HG03457 (cell line): ENCODE measurements at regions not wholly inside any gene's neighbourhood (a gene's known extent, or its start where the extent isn't known, plus 50 kb on each side); places are given as distances from the start of the nearest gene placed in this dataset.
"Not testable (repeated sequence)": the region's sequence is repeated elsewhere in the genome, so short reads cannot be mapped to it uniquely, and the experiment has no call there.

Source experiments
- ATAC-seq: cut with Tn5 transposase; IDR thresholded peaks from one replicate; pipeline ENCODE4 v1.9.1; 2021; ENCODE audit warnings: moderate number of reproducible peaks; ENCODE audit not compliant: unreplicated experiment

DNA sequence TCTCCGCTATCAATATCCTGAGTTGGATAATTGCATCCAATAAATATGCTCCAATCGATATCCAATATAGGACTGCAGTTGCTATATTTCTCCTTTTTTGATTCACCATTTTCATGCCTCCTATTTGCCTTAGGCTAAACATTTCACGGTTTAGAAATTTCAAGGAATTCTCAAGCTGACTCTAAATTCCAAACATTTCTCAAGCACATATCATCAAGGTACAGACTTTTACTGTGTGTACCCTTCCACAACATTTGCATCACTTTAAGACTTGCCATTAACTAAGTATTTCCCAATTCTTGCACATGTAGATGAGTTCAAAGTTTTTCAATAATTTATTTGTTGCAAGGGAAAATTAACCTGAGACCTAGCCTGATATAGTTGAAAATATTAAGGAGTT, 795.2 kb upstream of the TMPRSS15 start:
- ATAC-seq, result no peak

DNA sequence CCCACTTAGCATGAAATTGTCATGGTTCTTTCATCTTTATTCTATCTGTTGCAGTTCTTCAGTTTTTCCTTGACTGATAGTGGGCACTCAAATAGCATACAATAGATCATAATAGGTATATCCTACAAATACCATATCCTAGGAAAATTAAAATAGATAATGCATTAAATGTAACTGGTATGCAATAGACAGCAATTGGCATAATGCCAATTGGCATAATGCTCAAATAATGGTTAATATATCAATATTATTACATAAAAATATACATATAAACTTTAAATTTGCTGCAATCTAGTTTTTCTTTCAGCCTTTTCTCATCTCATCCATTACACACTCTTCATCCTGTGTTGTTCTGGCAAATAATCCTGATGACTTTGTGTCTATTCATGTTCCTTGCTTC, 814.6 kb upstream of the TMPRSS15 start:
- ATAC-seq, result no peak

DNA sequence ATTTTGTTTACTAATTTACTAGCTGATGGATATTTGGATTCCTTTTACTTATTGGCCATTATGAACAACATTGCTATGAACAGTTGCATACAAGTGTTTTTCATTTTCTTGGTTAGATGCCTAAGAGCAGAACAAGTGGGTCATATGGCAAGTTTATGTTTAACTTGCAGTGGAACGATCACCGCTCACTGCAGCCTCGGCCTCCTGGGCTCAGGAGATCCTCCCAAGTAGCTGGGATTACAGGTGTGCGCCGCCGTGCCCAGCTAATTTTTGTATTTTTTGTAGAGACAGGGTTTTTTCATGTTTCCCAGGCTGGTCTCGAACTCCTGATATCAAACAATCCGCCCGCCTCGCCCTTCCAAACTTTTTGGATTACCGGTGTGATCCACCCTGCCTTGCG, 820.5 kb upstream of the TMPRSS15 start:
- no peak for ATAC-seq

DNA sequence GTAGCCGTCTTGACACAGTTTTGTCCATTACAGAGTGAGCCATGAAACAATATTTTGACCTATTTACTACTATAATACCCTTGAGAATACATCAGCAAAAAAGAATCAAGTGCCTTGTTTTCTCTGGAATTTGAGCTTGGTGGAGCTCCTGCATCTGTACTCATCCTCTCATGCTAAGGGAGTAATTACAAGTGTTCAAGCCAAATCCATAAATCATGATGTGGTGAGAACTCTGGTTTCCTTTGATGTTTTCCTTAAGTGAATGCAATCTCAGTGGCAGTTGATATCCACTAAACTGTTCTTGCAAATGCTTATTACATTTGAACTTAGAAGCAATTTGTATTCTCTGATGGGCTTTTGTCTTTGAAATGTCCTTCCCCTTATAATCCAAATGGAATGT, 824.6 kb upstream of the TMPRSS15 start:
- no peak for ATAC-seq

DNA sequence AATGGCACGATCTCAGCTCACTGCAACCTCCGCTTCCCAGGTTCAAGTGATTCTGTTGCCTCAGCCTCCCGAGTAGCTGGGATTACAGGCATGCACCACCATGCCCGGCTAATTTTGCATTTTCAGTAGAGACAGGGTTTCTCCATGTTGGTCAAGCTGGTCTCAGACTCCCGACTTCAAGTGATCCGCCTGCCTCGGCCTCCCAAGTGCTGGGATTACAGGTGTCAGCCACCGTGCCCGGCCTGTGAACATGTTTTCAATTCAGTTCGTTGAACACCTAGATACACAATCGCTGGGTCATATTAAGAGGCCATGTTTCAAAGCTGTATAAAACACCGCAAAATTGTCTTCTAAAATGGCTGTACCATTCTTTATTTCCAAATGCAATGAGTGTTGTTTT, 830.3 kb upstream of the TMPRSS15 start:
- not testable (repeated sequence) for ATAC-seq

DNA sequence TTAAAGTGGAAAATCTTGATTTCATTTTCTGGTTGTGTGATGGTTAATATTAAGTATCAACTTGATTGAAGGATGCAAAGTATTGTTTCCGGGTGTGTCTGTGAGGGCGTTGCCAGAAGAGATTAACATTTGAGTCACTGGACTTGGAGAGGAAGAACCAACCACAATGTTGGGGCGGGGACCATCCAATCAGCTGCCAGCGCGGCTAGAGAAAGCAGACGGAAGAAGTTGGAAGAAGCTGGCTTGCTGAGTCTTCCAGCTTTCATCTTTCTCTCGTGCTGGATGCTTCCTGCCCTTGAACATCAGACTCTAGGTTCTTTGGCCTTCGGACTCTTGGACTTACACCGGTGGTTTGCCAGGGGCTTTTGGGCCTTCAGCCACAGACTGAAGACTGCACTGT, 832.6 kb upstream of the TMPRSS15 start:
- ATAC-seq, result no peak

DNA sequence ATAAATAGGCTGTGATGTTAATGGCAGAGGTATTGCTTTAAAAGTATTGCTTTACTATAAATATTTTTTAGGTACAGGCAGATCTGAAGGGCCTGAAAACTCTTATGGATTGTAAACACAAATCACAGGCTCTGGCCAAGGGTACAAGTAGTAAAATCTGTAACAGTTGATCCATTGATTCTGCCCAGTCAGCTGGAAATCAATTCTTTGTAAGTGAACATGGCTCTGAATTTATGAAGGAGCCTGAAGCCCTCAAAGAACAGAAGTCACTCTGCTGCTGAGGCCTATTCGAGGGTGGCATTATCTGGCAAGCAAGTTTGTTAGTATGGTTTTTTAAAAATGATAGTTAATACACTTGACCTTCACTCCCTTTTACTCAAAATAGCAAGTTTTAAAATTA, 834.0 kb upstream of the TMPRSS15 start:
- ATAC-seq, result no peak

DNA sequence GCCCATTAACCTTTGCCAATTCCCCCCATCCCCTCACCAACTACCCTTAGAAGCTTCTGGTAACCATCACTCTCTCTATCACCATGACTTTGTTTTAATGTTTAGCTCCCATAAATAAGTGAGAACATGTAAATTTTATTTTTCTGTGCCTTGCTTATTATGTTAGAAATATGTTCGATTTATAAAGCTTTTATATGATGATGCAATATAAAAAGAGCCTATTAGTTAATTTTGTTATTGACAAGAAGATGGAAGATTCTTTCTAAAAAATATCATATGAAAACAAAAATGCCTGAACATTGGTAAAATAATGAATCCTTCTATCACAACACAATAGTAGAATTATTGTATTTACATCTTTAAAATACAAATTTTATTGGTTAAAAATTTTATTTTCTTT, 836.1 kb upstream of the TMPRSS15 start:
- no peak for ATAC-seq

DNA sequence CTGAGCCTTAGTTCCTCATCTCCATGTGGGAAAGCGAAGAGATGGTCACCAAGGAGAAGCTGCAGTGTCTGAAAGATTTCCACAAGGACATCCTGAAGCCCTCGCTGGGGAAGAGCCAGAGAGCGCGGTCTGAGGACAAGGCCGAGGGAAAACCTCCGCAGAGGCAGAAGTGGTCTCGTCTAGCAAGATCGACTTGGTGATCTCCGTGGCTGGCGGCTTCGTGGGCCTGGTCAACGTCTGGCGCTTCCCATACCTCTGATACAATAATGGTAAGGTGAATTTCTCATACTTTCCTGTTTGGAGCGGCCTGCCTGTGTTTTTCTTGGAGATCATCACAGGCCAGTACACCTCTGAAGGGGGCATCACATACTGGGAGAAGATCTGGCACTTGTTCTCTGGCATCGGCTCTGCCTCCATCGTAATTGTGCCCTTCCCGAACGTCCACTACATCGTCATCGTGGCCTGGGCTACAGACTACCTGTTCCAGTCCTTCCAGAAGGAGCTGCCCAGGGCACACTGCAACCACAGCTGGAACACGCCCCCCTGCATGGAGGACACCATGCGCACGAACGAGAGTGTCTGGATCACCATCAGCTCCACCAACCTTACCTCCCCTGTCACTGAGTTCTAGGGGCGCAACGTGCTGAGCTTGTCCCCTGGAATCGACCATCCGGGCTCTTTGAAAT, 841.1 kb upstream of the TMPRSS15 start:
- ATAC-seq, result no peak

DNA sequence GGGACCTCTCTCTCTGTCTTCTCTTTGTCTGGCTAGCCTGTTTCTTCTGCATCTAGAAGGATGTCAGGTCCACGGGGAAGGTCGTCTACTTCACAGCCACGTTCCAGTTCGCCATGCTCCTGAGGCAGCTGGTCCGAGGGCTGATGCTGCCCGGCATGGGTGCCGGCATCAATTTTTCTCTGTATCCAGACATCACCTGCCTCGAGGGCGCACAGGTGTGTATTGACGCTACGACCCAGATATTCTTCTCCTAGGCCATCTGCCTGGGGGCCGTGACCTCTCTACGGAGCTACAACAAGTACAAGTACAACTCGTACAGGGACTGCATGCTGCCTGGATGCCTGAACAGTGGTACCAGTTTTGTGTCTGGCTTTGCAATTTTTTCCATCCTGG, 841.6 kb upstream of the TMPRSS15 start:
- ATAC-seq, result no peak

DNA sequence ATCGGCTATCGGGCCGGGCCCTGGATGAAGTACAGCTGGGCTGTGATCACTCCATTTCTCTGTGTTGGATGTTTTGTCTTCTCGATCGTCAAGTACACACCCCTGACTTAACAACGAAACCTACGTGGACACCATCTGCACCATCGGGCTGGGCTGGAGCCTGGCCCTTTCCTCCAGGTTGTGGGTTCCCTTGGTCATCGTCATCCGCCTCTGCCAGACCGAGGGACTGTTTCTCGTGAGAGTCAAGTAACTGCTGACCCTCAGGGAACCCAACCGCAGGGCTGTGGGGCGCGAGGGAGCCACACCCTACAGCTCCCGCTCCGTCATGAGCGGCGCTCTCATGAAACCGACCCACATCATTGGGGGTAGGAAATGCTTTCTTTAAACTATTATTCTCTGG, 842.4 kb upstream of the TMPRSS15 start:
- no peak for ATAC-seq

DNA sequence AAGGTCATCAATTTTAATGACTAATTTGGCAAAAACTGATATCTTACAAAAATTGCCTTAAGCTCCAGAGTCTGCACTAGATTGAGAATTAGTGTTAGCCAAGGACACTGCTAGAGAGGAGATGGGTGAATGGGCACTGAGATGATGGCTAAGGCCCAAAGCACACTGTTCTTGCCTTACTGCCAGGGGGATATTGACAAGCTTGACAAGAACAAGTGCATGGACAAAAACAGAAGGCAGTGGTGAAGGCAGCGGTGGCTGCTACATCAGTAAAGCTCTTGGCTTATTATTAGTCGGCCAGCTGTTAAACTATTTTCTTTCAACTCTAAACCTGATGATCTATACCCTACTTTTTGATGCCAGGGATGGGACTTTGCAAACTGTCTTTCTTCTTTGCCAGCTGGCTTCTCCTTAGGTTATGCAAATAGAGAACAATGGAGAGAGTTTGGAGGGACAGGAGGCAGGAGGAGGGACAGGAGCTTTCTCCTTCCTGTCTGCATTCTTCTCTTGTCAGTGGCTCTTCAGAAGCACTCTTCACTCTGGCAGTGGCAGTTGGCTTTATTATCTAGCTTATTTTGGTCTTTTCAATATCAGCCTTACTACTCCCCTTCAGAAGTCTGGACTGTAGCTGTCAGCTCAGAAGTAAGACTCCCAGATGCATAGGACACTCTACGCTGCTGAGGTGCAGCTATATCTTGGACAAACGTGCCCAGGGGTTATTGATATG, 853.5 kb upstream of the TMPRSS15 start:
- no peak for ATAC-seq

DNA sequence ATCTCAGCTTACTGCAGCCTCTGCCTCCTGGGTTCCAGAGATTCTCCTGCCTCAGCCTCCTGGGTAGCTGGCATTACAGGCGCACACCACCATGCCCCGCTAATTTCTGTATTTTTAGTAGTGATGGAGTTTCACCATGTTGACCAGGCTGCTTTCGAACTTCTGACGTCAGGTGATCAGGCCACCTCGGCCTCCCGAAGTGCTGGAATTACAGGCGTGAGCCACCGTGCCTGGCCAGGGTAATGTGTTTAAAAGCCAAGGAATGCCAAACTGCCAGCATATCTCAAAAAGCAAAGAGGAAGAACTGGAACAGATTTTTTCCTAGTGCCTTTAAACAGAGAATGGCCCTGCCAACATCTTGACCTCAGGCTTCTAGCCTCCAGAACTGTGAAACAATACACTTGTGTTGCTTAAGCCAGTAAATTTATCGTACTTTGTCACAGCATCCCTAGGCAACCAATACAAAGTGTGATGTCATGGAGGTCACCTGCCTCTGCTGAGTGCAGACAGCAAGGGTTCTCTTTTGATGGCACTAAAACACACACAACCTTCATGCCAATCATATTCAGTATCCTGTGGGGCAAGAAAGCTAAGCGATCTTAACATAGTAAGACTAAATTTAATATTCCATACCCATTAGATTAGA, 858.3 kb upstream of the TMPRSS15 start:
- ATAC-seq, result no peak

DNA sequence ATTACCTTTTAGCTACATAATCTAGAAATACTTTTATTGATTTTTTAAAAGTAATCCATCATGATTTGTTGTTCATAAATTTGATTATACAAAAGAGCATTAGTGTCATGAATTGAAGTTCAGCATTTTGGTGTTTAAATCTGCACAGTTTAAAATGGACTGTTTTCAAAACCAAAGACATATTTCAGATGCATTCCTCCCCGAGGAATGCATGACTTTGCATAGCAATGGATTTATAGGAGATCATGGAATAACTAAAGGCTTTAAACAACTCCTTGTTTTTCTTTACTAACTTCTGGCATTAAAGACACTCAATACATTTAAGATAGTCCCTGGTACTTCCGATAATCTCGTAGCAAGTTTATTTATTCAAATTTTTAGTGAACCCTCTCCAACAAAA, 863.1 kb upstream of the TMPRSS15 start:
- no peak for ATAC-seq

DNA sequence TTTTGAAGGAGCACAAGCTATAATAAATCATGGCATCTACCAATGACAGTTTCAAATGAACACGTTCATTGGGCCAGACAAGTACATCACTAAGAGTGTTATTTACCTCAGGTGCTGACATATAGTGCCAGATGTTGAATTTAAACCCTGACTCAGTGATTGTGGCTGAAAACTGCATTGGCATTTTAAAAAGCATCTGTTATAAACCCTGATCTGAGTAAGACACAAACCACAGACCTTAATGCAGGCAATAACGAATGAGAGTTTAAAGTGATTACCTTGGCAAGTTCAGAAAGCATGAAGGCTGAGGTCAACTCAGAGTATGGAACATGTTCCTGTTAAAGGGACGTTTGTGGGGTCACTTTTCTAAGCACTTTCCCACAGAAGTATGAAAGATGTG, 865.1 kb upstream of the TMPRSS15 start:
- no peak for ATAC-seq

DNA sequence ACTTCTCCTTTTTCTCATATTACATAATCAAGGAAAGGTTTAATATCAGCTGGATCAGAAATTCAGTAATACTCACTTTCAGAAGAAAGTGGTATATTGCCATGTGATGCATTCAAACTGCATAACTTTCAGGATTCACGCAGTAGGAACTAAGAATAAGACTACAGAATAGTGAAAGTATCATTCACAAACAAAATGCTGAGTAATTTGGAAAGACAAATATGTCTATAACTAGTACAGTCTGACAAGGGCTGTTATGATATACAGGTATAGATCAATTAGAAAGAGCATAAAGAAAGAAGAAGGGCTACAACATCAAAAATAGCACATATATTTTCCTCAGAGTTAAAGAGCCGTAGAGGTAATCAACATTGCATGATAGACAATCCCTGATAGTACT, 871.5 kb upstream of the TMPRSS15 start:
- ATAC-seq, result no peak

DNA sequence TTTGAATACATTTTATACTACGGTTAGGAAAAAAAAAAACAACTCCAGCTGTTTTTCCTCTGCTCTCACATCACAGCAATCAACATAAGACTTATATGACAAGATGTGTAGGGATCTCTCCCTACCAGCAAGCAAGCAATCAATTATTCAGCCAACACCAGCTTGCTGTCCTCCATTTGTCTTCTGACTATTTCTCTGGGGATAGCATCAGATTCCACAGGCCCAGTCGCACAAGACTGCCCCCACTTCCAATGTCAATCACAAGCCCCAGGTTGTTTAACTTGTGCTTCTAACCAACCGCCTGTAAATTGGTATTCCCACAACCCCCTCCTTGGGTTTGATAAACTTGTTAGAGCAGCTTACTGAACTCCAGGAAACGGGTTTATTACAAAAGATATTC, 873.1 kb upstream of the TMPRSS15 start:
- ATAC-seq, result no peak

DNA sequence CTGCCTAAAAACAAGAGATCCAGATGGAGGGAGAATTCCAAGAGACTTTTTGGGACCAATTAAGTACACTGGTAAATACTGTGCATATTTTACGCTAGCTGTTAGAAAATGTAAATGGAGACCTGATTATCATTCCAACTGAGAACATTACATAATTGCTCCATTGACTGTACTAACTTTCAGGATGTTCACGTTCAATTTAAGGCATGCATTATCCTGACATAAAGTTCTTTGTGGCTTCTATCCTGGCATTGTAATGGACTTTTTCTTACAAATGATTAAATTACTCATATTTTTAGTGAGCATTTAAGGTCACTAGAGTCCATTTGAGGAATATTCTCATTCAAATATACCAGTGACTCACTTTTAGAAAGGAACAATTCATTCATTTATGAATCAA, 883.3 kb upstream of the TMPRSS15 start:
- no peak for ATAC-seq

DNA sequence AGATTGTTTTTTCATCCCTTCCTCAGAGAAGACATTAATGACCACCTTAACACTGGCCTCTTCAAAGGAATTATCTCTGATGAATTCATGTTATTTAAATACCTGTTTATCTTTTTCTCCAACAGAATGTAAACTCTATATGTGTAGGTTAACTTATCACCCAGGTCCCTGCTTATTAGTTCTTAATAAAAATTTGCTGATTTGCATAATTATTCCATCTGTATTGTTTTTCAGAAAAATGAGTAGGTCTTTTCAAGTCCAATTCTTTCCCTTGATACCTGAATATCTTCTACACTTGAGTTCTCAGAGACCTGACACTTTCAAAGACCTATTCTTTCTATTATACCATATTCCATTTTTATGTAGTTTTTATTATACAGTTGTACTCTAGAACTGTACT, 886.7 kb upstream of the TMPRSS15 start:
- no peak for ATAC-seq

DNA sequence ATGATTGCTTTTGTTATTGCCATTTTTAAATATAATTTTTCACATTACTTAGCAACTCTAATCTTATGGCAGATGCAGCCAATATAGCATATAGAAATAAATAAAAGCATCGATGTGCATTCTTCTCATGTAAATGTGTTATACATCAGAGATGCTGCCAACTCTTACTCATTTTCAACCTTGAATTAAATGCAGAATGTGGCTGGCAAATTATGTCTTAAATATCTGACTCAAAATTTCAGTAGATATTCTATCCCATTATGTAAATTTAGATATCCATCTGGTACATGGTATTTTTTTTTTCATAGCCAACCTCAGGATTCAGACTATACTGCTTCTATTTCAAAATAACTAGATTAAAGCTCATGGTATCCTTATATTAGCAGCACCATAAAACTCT, 916.7 kb upstream of the TMPRSS15 start:
- no peak for ATAC-seq

DNA sequence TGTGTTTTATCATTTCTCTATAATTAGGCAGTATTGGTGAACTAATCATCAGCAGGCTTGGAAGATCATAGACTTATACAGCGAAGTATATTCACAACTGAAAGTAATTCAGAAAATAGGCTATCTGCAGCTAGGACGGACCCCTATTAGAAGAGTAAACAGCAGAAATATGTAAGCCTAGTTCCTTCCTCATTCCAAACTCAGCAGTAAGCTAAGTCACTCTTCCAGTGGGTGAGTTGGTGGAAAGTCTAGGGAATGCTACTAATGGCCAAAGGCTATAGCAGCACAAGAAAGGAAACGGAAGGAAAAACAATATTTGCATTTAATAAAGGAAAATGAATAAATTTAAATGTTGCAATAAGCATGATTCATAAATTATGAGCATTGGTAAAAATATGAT, 918.1 kb upstream of the TMPRSS15 start:
- ATAC-seq, result no peak

DNA sequence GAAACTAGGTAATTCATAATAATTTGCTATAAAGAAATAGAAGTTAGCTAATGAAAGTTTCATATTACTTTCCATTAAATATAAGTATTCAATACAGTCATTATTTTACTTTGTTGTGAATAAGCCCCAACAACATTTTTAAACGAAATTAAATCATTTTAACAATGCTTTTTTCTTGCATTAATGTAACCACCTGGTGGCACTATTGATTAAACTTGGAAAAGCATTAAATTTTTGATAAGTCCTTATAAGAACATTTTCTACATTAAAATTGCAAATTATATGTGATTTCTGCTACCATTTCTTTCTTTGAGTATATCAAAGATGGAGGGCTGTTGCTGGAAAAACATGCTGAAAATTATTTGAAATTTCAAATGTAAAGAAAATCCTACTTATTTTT, 918.8 kb upstream of the TMPRSS15 start:
- ATAC-seq, result no peak
